HG02759 (cell line): ENCODE measurements at regions not wholly inside any gene's neighbourhood (a gene's known extent, or its start where the extent isn't known, plus 50 kb on each side); places are given as distances from the start of the nearest gene placed in this dataset.

Experiments
- ATAC-seq: cut with Tn5 transposase; IDR thresholded peaks from one replicate; pipeline ENCODE4 v1.9.1; 2021; ENCODE audit warnings: mild to moderate bottlenecking, moderate library complexity; ENCODE audit not compliant: unreplicated experiment

DNA sequence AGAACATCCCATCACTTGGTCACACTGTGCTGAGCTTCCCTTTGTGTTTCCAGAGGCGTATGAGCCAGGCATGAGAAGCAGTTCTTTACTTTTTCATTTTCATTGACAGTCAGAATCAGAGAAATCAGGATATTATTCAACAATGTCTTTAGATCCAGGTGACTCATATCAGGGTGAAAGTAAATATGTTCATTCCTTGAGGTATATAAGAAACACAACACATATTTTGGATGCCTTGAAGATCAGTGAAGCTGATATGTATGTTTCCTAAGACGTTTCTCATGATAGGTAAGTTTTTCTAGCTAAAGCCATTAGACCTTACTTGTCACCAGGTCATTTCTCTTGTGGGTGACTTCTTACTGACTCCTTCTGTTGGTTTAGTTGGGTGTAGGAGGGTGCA lies 505.6 kb downstream of the CDH26 start:
- ATAC-seq = no peak

DNA sequence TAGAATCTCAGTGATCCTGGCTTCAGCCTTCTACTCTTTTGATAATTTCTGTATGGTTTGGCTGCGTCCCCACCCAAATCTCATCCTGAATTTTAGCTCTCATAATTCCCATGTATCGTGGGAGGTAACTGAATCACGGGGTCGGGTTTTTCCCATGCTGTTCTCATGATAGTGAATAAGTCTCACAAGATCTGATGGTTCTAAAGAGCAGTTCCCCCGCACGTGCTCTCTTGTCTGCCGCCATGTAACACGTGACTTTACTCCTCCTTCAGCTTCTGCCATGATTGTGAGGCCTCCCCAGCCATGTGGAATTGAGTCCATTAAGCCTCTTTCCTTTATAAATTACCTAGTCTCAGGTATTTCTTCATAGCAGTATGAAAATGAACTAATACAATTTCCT lies 507.2 kb downstream of the CDH26 start:
- no peak for ATAC-seq

DNA sequence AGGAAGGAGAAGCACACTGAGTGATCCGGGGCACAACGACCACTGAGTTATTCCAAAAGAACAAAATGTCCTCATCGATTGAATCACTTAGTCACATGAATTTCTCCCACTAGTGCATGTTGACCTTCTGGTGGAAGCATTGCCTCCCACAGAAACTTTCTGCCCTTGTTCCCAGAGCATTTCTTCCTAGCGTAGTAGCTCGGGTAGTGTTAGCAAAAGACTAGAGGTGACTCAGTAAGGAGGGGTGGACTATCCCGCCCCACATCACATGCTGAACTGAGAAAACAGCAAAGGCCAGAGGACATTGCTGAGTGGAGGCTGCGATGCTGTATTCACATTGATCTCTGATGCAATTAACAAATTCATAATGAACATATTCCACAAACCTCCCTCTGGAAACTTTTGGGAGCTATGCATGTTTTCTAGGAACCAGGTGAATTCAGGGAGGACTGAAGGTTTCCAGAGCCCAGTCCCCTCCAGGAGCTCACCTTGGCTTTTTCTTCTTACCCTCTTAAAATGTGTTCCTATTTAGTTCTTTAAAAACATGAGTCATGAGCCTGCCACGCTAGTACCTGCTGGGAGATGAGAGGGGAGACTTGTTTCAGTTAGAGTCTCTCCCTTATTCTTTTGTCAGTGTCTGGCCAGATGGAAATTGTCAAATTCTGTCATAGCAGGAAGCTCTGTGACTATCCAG lies 507.9 kb downstream of the CDH26 start:
- ATAC-seq = no peak

DNA sequence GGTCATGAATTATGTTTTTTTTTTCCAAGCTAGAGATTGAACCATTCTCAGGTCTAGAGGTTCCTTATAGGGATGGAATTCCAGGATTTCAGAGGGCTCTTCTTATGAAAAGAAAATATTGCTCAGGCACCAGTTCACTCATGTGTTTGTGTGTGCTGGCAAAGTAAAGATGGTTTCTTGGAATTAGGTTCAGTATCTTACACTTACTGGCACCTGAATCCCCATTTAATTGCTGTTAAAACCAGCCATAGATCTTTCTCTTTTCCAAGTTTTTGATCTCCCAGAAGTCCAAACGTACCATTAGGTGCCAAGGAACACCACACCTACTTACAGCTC lies 508.4 kb downstream of the CDH26 start:
- no peak for ATAC-seq

DNA sequence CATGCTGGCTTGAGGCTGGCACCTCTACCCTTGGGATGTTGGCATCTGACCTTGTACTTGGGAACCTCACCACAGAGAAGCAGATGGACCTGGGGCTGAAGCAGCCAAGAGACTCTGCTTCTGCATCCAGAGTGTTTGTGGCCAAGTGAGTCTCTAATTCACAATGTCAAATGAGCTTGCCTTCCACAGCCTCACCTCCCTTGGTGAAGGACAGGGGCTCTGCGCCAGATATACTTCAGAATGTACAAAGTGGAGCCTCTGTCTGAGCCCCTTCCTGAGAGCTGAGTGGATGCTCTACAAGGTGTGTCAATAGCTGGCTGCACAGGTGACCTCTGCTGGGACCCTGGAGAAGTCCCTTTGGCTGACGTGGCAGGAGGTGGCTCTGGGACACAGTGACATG lies 508.9 kb downstream of the CDH26 start:
- ATAC-seq = no peak

DNA sequence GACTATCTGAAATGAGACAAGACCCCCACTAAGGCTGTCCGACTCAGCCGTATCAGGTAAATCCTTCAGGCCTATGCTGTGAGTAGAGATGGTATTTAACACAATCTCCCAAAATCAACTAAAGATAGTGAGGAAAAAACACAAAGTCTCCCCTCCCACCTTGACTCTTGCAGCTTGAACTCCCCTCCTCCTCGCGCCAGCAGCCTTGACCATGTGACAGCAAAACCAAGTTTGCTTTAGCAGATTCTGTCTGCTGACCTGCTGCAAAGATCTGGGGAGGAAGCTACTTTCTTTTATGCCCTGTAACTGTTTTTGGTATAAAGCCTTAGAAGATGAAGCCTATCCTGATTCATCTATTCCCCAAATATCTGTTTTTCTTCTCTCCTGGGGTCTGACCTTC lies 509.5 kb downstream of the CDH26 start:
- no peak for ATAC-seq

DNA sequence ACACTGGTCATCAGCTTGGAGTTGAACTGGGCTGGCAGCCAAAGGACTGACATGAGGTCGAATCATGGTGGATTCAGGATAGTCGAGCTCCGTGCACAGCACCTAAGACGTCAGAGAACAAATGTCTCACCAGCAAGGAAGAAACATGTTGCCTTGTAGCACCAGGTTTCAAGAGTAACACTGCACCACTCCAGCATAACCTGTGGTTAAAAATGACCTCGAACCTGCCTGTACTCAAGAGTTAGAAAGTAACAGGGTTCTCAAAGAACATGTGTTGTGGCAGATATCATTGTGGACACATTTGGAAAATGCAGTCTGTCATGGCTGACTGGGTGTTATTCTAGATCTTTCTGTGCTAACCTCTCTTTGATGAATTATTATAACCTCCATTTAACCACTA lies 511.6 kb downstream of the CDH26 start:
- no peak for ATAC-seq

DNA sequence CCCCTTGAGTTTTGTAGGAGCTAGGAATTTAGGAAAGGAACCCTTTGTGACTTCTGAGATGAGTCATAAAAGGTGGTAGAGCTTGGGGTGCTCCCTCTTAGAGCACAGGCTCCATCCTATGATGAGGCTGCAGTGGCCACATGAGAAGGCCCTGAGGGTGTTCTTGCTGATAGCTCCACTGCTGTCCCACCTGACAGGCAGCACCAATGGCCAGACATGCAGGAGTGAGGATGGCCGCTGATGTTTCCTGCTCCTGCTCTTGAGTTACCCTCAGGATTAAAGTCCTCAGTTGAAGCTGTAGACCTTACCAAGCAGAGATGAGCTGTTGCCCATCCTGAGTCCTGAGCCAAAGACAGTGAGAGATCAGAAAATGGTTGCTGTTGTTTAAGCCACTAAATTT lies 512.1 kb downstream of the CDH26 start:
- ATAC-seq = no peak

DNA sequence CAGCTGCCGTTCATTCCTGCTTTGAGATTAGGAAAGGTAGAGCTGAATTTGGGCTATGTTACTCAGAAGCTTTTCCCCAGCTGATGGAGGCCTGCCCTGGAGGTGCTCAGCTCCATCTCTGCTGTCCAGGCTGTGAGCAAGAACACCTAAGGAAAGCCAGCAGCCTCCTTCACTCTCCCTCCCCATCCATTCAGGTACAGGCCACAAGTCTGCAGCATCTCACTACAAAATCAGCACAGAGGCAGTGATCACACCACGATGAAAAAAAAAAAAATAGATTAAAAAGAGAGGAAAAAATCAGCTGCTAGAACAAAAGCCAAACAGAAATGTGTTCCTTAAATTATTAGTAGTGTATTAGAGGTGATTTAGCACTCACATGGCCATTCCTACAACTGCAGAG lies 515.0 kb downstream of the CDH26 start:
- no peak for ATAC-seq

DNA sequence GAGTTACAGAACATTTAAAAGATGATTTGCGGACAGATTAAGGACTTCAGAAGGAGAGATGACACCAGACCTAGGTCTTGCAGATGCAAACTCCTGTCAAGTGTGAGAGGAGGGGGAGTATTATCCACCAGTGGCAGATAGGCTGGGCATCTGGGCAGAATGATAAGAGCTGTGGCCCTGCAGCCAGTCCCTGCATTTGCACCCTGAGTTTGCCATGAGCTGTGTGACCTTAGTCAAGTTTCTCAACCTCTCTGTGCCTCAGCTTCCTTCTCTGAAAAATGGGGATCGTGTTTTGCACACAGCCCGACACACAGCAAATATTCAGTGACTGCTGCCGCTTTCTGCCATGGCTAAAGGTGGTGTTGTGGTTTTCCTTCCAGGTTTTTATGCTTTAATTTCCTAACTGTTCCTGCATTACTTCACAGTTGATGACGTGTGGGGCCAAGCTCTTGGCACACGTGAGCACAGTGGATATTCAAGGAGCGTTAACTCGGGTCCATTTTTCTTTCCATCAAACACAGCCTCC lies 516.2 kb downstream of the CDH26 start:
- ATAC-seq = no peak

DNA sequence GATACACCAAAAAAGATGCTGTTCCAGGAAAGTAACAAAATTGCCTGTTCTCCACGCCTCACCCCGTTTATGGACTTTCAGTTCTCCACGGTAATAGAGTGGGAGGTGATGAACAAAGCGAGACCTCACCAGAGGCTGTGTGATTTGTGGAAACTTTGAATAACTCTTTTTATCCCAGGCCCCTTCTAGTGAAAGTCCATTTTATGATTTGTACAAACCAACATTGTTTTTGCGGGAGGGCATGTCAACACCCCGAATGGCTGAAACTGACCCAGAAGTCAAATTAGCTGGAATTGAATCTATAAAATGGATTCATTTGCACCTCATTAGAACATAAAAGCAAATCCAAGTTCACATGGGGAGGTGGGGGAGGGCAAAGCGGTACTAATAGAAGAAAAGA lies 517.8 kb downstream of the CDH26 start:
- ATAC-seq = no peak

DNA sequence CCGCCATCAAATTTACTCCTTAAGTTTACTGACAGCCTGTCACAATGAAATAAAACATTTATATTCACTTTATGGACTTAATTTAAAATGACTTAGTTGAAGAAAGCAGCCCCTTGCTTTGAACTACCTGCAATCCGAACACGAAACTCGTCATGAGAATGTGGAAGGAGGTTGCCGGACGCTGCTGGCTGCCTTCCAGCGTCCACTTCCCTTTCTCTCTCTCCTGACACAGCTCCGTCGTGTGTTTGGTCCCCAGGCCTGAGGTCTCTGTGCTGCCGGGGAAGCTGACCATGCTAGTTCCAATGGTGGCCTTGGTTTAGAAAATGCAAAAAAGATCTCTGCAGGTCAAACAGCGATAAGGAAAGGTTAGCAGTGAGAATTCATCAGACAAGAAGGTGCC lies 519.7 kb downstream of the CDH26 start:
- no peak for ATAC-seq

DNA sequence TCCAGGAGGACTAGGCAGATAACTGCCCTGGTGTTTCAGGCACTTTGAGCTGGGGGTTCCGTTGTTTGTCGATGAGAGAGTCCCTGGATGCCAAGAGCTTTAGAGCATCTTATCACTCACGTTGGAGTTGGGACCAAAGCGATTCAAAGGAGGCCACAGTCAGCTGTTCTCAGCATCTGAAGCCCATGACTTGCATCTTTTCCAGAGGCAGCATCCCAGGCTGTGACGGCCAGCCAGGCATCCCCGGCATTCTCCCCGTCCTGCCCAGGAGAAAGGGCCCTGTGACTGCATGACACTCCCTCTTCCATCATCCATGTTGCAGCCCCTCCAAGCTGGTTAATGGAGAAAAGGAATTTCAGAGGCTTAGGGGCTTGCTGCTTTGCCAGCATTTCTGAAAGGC lies 520.3 kb downstream of the CDH26 start:
- ATAC-seq = no peak

DNA sequence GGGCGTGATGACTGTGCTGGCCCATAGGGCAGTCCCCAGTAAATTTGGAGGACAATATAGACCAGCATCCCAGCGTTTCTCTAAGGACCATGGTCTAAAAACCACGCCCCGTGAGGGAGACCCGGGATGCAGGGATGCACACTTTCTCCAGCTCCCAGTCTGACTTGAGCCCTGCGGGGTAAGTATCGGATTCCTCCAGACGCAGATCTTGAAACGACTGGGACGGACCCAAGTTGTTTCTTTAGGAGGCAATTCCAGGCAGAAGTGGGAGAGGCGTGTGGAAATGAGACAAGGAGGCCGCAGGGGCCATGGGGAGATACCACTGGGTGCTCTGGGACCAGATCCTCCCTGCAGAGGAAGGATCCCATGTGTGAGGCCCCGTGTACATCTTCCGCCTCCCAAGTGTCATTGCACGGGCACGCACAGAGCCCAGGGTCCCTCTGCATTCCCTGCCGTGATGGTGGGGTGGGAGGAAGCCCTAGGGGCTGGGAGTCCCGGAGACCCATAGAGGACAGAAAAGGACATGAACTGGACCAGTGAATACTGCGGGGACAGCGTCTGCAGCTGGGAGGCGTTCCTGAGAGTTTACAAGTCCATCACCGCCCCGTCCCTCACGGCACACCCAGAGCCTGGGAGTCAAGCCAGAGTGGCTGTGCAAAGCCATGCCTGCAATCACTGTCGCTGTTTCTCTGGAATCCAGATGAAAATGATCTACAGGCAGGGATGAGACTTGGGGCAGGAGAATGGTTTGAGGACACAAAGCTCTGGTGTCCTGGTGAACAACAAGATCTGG lies 522.9 kb downstream of the CDH26 start:
- no peak for ATAC-seq

DNA sequence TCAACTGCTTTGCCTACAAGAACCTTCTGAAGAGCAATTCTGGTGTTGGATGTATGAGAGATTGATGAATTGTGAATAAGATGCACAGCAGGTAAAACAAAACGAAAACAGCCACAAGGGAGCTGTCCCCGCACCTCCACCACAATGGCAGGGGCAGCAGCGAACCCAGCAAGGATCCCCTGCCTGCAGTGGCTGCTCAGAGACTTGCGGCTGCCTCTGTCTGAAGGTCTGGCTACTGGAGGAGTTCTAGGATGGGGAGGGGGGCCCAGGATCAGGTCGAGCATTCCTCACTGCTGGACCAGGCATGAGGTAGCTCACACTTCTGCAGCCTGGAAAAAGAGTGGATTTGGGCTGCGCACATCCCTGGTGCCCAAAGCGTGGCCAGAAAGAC lies 523.5 kb downstream of the CDH26 start:
- ATAC-seq = no peak

DNA sequence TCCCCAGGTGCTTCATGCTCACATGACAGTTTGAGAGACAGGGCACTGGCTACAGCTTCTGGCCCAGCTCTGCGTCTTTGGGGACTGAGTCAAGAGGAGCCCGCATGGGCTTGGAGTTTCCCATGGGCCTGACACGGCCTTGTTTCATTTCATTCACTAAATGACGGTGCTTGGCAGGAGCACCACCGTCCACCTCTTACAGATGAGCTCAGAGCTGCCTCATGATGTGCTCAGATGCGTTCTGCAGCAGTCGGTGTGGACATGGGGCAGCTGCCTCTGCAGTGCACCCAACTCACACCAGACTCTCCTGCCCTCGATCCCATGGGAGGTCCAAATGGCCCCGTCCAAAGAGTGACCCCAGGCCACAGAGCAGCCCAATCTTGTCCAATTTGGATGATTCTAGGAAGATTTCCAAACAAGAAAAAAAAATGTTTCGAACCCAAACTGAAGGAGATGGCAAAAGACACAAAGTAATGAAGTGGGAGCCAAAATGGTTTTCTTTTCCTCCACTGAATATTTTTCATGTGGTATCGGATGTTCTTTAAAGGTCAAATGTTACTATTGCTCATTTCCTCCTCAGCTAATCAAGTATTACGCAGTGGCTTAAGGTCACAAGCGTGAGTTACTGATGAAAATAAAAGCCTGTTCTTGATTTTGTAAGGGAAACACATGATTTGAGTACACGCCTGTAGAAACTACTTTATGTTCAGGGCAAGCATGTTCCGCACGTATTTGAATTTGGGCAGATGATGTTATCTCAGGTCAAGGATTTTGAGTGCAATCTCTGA lies 524.2 kb downstream of the CDH26 start:
- ATAC-seq = no peak

DNA sequence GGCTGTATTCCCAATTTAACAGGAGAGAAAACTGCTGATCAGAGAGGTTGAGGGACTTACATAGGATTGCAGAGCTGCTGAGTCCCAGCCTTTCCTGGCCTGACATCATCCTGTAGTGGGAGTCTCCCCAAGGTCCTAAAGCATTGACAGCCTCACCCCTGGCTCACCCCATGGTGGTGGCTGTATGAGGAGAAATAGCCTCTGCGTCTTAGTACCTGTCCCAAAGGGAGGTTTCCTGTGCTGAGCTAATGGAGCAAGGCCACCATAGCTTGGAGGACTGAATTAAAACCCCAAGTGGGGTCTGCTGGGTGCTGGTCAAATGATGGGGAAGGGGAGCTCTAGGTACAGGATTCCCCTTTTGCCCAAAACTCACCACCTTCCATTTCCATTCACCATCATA lies 525.1 kb downstream of the CDH26 start:
- ATAC-seq = no peak

DNA sequence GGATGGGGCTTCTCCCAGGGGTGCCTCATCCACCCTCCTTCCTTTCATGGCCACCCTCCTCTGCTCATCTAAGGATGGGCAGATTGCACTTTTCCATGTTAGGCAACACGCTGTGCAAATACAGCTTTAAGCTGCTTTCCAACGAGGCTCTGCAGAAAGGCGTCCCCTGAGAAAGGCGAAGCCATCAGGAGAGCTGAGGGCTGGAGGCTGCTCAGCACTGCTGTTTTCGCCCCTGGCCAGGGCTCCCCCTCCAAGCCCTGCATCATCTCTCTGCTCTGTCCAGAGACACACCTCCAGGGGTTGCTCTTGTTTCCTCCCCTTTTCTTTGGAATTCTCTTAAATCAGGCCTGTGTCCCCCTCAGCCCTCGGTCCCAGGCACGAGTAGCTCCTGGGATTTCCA lies 526.1 kb downstream of the CDH26 start:
- ATAC-seq = no peak

DNA sequence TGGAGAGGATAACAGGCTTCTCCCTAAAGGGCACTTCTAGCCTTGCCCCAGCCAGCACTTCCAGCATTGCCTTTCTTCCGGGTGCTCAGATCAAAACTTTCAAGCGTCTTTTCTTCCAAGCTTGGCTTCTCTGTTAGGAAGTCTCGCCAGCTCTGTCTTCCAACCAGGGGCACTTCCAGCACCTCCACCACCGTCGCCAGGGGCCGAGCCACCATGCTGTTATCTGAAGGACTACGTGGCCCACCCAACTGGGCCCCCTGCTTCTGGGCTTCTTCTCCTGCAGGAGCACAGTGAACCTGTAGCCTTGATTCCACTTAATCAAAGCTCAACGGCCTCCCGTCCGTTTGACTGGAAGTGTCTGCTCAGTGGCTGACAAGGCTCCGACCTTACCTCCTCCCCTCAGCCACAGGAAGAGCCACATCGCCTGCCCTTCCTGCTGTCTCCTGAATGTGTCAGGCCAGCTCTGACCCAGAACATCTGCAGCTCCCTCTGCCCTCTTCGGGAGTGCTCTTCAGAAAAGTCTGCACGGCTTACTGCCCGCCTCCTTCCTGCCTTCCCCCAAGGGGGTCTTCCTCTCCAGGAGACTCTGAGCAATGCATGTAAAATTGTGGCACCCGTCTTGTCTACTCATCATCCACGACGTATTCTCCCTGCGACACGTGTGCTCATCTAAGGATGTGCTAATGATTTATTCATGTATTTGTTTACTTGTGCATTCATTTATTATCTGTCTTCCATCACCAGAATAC lies 527.0 kb downstream of the CDH26 start:
- ATAC-seq = no peak

DNA sequence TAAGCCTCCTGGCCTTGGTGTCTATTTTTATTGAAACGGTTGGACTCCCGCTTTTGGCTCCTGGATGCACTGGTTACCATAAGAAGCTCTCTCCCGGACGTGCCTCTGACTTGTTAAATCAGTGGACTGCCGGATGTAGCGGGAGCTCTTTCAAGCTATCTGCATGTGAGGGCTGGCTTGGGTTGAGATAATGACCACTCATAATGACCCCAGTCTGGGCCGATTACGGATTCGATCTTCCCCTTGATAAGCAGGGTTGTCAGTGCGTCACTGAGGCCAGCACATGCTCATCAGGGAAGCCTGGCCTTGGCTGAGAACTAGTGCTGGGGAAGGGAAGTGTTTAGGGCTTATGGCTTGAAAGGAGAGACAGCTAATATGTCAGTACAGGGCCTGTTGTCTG lies 528.1 kb downstream of the CDH26 start:
- no peak for ATAC-seq

DNA sequence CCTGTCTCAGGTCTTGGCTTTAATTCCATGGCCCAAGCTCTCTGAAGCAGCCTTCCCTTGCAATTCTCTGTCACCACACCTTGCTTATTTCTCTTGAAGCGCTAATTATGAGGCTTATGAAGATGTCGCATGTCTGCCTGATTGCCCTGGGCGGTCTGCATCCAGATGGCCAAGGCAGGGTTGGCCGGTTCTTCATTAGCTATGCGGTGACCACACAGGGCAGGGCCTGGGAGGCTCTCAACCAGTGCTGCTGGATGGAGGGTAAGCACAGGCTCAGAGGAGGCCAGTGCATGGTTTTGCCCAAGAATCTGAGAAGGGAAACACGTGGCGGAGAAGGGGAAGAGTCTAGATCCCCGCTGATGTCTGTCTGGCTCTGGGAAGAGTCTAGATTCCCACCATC lies 528.7 kb downstream of the CDH26 start:
- no peak for ATAC-seq
